ENCODE measurements at regions not wholly inside any gene's neighbourhood (a gene's known extent, or its start where the extent isn't known, plus 50 kb on each side); places are given as distances from the start of the nearest gene placed in this dataset.
"Not testable (repeated sequence)": the region's sequence is repeated elsewhere in the genome, so short reads cannot be mapped to it uniquely, and the experiment has no call there.

GRCh38 chr2:128670066-128670465 is 351.4 kb upstream of the HS6ST1 start:
- Histone ChIP-seq H3K9me3 (ENCODE audit: low read length) (no peaks in the 10 kb centered on the region), H3K36me3 (replicated peaks in 1 of 2; ENCODE audit: control insufficient read depth in 1 of 2, insufficient read depth in 2 of 2, low read length in 2 of 2) (no peaks in the 10 kb centered on the region), H2AFZ (ENCODE audit: low read length) (no peak overlapping the region), H3K4me3 (replicated peaks in 1 of 3; ENCODE audit: insufficient read depth in 1 of 3, low read depth in 2 of 3, low read length in 3 of 3) (no peak overlapping the region), H3K4me1 (ENCODE audit: insufficient read depth, low read length) (no peaks in the 10 kb centered on the region), H3K27ac (ENCODE audit: extremely low read length, insufficient read depth, low read length) (no peak overlapping the region), H3K27me3 (ENCODE audit: control insufficient read depth in 1 of 2, insufficient read depth in 2 of 2, low read length in 2 of 2) (peaks cover 4 to 7% of the 10 kb centered on the region in 2 experiments; a peak in 2 of 5 replicates), H3K4me2 (ENCODE audit: low read depth, low read length) (no peak overlapping the region), H3K9ac (ENCODE audit: insufficient read depth, low read depth, low read length) (no peak overlapping the region), H3K79me2 (ENCODE audit: insufficient read depth, low read length) (no peaks in the 10 kb centered on the region), H4K20me1 (ENCODE audit: insufficient read depth, low read length) (no peaks in the 10 kb centered on the region)
- ATAC-seq: no peak
- in situ Hi-C loops (cut with HindIII; ENCODE audit: extremely low pct_ligation_motif_present, low pct_unique_long_range_greater_than_20kb) (no loop called here), intact Hi-C loops (cut with micrococcal nuclease; ENCODE audit: unreplicated experiment) (no loop called here)
- CTCF ChIA-PET (ENCODE audit: low intra/inter-chr PET ratio, low total read pairs): no interaction called here
- FAIRE-seq: no peak
- TF ChIP-seq ZNF879 (CRISPR knock-in tag; IDR thresholded peaks at IDR 0.05): no peak
- TF ChIP-seq IKZF1 (IDR thresholded peaks at IDR 0.05): no peak
- BruUV-seq (replicated peaks): no TSS peak
- POLR2A ChIA-PET: no interaction called here
- no peak for DNase-seq (ENCODE audit: low spot score)
- 72% methylated on average over 1 of the region's 1 CpG for WGBS (ENCODE audit: low lambda C conversion rate)

DNA sequence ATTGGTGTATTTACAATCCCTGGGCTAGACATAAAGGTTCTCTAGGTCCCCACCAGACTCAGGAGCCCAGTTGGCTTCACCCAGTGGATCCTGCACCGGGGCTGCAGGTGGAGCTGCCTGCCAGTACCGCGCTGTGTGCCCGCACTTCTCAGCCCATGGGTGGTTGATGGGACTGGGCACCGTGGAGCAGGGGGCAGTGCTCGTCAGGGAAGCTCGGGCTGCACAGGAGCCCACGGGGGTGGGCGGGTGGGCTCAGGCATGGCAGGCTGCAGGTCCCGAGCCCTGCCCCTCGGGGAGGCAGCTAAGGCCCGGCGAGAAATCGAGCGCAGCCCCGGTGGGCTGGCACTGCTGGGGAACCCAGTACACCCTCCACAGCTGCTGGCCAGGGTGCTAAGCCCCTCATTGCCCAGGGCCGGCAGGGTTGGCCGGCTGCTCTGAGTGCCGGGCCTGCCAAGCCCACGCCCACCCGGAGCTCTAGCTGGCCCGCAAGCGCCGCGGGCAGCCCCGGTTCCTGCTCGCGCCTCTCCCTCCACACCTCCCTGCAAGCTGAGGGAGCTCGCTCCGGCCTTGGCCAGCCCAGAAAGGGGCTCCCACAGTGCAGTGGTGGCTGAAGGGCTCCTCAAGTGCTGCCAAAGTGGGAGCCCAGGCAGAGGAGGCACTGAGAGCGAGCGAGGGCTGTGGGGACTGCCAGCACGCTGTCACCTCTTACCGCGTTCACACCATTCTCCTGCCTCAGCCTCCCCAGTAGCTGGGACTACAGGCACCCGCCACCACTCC is 353.5 kb upstream of the HS6ST1 start:
- H3K27ac ChIP-seq (ENCODE audit: extremely low read length, insufficient read depth, low read length); H3K4me1 ChIP-seq (ENCODE audit: insufficient read depth, low read length); ATAC-seq; BruUV-seq (replicated peaks); H4K20me1 ChIP-seq (ENCODE audit: insufficient read depth, low read length); intact Hi-C loops (cut with micrococcal nuclease; ENCODE audit: unreplicated experiment); POLR2A ChIA-PET; CTCF ChIA-PET (ENCODE audit: low intra/inter-chr PET ratio, low total read pairs); H3K36me3 ChIP-seq (replicated peaks in 1 of 2; ENCODE audit: control insufficient read depth in 1 of 2, insufficient read depth in 2 of 2, low read length in 2 of 2); H3K79me2 ChIP-seq (ENCODE audit: insufficient read depth, low read length); in situ Hi-C loops (cut with HindIII; ENCODE audit: extremely low pct_ligation_motif_present, low pct_unique_long_range_greater_than_20kb); H2AFZ ChIP-seq (ENCODE audit: low read length); H3K9me3 ChIP-seq (ENCODE audit: low read length); H3K4me2 ChIP-seq (ENCODE audit: low read depth, low read length); H3K27me3 ChIP-seq (ENCODE audit: control insufficient read depth in 1 of 2, insufficient read depth in 2 of 2, low read length in 2 of 2); H3K4me3 ChIP-seq (replicated peaks in 1 of 3; ENCODE audit: insufficient read depth in 1 of 3, low read depth in 2 of 3, low read length in 3 of 3); FAIRE-seq; H3K9ac ChIP-seq (ENCODE audit: insufficient read depth, low read depth, low read length); DNase-seq (ENCODE audit: low spot score): not testable (repeated sequence)
- 85% methylated on average over 10 of the region's 36 CpGs for WGBS (ENCODE audit: low lambda C conversion rate)

GRCh38 chr2:128679680-128680079 is 361.0 kb upstream of the HS6ST1 start:
- H3K9ac ChIP-seq (ENCODE audit: insufficient read depth, low read depth, low read length); DNase-seq (ENCODE audit: low spot score); ATAC-seq; H2AFZ ChIP-seq (ENCODE audit: low read length); BruUV-seq (replicated peaks); H3K4me1 ChIP-seq (ENCODE audit: insufficient read depth, low read length); POLR2A ChIA-PET; H3K9me3 ChIP-seq (ENCODE audit: low read length); H3K27ac ChIP-seq (ENCODE audit: extremely low read length, insufficient read depth, low read length); H3K4me2 ChIP-seq (ENCODE audit: low read depth, low read length); H4K20me1 ChIP-seq (ENCODE audit: insufficient read depth, low read length); H3K79me2 ChIP-seq (ENCODE audit: insufficient read depth, low read length); in situ Hi-C loops (cut with HindIII; ENCODE audit: extremely low pct_ligation_motif_present, low pct_unique_long_range_greater_than_20kb); intact Hi-C loops (cut with micrococcal nuclease; ENCODE audit: unreplicated experiment); H3K4me3 ChIP-seq (replicated peaks in 1 of 3; ENCODE audit: insufficient read depth in 1 of 3, low read depth in 2 of 3, low read length in 3 of 3); FAIRE-seq; H3K36me3 ChIP-seq (replicated peaks in 1 of 2; ENCODE audit: control insufficient read depth in 1 of 2, insufficient read depth in 2 of 2, low read length in 2 of 2); CTCF ChIA-PET (ENCODE audit: low intra/inter-chr PET ratio, low total read pairs): not testable (repeated sequence)
- 54% methylated on average over 12 of the region's 12 CpGs for WGBS (ENCODE audit: low lambda C conversion rate)
- peaks cover 0 to 18% of the 10 kb centered on the region in 2 experiments; a peak in 2 of 5 replicates for H3K27me3 ChIP-seq (ENCODE audit: control insufficient read depth in 1 of 2, insufficient read depth in 2 of 2, low read length in 2 of 2)
